EL (cell line): ENCODE measurements at regions not wholly inside any gene's neighbourhood (a gene's known extent, or its start where the extent isn't known, plus 50 kb on each side); places are given as distances from the start of the nearest gene placed in this dataset.

Experiments
- DNase-seq: peaks from one replicate; pipeline ENCODE4 v3.0.0-alpha.2; 2016

- no peak for DNase-seq
Measured at GRCh38 chr17:74028354-74029116, 174.9 kb upstream of the RPL38 start.

GRCh38 chr17:74031316-74032090 is 172.0 kb upstream of the RPL38 start:
- DNase-seq: no peak

GRCh38 chr17:74032222-74032621 is 171.3 kb upstream of the RPL38 start:
- DNase-seq: no peak

- DNase-seq: no peak
Measured at GRCh38 chr17:74037320-74037719, 166.2 kb upstream of the RPL38 start.

GRCh38 chr17:74040291-74040690 is 163.2 kb upstream of the RPL38 start:
- DNase-seq: no peak

GRCh38 chr17:74040729-74041128 is 162.7 kb upstream of the RPL38 start:
- no peak for DNase-seq

- no peak for DNase-seq
Measured at GRCh38 chr17:74041869-74042640, 161.4 kb upstream of the RPL38 start.

- peak; percentile 17 for DNase-seq
Measured at GRCh38 chr17:74042744-74043486, 160.6 kb upstream of the RPL38 start.

GRCh38 chr17:74043976-74044375 is 159.5 kb upstream of the RPL38 start:
- no peak for DNase-seq

GRCh38 chr17:74045608-74046280 is 157.7 kb upstream of the RPL38 start:
- DNase-seq: no peak

GRCh38 chr17:74049167-74049966 is 154.1 kb upstream of the RPL38 start:
- DNase-seq: no peak

- no peak for DNase-seq
Measured at GRCh38 chr17:74049967-74050458, 153.5 kb upstream of the RPL38 start.

GRCh38 chr17:74051348-74051747 is 152.1 kb upstream of the RPL38 start:
- DNase-seq: no peak

- no peak for DNase-seq
Measured at GRCh38 chr17:74052993-74053711, 150.3 kb upstream of the RPL38 start.

GRCh38 chr17:74053712-74054078 is 149.8 kb upstream of the RPL38 start:
- no peak for DNase-seq

GRCh38 chr17:74054249-74054648 is 149.2 kb upstream of the RPL38 start:
- DNase-seq: no peak

GRCh38 chr17:74055508-74056160 is 147.8 kb upstream of the RPL38 start:
- DNase-seq: no peak

GRCh38 chr17:74059479-74060240 is 143.8 kb upstream of the RPL38 start:
- DNase-seq: no peak

GRCh38 chr17:74061758-74062157 is 141.7 kb upstream of the RPL38 start:
- no peak for DNase-seq
